GM12872 (cell line): ENCODE measurements at regions not wholly inside any gene's neighbourhood (a gene's known extent, or its start where the extent isn't known, plus 50 kb on each side); places are given as distances from the start of the nearest gene placed in this dataset.

ENCODE experiments used
- TF ChIP-seq, protein P1 (sequence below): IDR thresholded peaks from 3 replicates; pipeline ENCODE4 v1.5.1; 2011; ENCODE audit warnings: low read depth, mild to moderate bottlenecking, low read length, moderate library complexity; ENCODE audit not compliant: insufficient read depth

GRCh38 chr6:11947575-11947974 is 64.5 kb upstream of the HIVEP1 start:
- TF ChIP-seq, protein P1, sequence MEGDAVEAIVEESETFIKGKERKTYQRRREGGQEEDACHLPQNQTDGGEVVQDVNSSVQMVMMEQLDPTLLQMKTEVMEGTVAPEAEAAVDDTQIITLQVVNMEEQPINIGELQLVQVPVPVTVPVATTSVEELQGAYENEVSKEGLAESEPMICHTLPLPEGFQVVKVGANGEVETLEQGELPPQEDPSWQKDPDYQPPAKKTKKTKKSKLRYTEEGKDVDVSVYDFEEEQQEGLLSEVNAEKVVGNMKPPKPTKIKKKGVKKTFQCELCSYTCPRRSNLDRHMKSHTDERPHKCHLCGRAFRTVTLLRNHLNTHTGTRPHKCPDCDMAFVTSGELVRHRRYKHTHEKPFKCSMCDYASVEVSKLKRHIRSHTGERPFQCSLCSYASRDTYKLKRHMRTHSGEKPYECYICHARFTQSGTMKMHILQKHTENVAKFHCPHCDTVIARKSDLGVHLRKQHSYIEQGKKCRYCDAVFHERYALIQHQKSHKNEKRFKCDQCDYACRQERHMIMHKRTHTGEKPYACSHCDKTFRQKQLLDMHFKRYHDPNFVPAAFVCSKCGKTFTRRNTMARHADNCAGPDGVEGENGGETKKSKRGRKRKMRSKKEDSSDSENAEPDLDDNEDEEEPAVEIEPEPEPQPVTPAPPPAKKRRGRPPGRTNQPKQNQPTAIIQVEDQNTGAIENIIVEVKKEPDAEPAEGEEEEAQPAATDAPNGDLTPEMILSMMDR = no peak

- TF ChIP-seq, protein P1 = peak; percentile 47; the same call in 2 of the 3 replicates
These were observed 65.0 kb upstream of the HIVEP1 start for GRCh38 chr6:11947063-11947462.

DNA sequence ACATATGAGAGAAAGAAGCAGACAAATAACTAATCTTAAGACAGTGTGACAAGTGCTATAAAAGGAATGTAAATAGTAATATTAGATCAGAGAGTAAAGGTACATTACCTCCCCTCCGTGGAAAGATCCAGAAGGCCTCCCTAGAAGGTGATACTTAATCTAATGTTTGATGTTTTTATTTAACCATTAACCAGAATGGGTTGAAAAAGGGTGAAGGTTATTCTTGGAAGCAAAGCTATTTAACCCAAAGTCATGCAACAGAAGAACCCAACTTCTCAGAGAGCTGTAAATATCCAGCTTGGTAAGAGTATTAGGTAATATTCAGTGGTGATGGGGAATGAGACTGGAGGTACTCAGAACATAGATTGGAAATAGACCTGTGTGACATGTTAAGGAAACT is 68.0 kb upstream of the HIVEP1 start:
- TF ChIP-seq, protein P1 = no peak

DNA sequence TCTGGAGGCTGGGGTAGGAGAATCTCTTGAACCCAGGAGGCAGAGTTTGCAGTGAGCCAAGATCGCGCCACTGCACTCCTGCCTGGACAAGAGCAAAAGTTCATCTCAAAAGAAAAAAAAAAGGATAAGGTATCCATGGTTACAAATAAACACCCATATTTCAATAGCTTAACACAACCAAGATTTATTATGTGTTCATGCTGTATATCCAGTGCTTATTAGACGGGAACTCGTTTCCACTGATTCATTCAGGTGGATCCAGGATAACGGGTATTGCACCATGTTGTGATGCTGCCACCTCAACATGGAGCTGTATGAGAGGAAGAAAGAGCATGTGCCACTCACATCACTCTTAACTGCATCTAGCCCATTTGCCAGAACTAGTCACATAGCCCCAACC is 69.1 kb upstream of the HIVEP1 start:
- TF ChIP-seq, protein P1 = no peak

DNA sequence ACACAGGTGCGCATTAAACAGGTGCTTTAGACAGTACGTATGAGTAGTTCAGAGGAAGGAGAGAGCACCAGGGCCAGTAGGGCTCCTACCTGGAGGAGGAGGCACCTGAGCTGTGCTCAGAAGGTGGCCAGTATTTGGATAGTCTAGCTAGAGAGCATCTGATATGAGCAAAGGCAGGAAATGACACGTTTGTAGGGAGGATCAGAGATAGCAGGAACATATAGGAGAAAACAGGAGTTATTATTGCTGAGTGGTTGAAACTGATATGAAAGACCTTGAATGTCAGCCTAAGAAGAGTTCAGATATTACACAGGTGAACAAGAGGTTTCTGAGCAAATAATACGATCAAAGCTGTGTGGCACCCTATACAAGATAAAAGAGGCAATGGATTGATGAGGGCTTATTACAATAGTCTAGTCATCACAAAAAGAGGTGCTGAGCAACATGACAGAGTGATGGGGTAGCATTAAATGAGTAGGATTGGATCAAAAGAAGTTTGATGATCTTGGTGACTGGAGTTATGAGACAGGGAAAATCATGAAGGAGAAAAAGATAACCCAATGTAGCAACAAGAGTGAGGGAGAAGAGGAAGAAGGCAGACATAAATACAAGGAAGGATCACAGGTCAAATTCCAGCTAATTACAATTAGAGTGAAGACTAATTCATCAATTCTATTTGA is 69.8 kb upstream of the HIVEP1 start:
- TF ChIP-seq, protein P1 = no peak

DNA sequence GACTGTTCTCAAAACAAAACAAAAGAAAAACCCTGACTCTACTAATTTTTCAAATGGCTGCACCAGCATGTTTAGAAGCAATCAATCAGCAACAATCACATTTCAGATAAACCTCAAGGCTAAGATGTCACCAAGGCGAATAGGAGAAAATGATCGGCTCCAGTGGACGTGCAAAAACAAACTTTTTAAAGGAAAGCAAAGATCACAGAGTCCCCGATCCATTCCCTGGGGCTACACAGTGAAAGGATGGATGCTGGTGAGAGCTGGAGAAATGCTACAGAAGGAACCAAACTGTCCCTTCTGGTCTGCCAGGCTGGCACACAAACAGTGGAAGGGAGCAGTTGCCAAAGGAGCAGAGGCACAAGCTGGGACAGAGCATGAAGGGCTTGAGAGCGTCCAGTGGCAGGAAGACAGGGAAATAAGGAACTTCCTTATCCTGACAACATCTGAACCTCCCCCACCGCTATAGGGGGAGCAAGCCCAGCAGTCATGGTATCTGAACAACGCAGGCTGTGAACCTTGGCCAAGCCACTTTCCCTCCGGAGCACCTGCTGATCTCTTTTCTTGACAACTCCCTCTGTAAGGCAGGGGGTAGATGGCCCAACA is 73.7 kb upstream of the HIVEP1 start:
- TF ChIP-seq, protein P1 = no peak

DNA sequence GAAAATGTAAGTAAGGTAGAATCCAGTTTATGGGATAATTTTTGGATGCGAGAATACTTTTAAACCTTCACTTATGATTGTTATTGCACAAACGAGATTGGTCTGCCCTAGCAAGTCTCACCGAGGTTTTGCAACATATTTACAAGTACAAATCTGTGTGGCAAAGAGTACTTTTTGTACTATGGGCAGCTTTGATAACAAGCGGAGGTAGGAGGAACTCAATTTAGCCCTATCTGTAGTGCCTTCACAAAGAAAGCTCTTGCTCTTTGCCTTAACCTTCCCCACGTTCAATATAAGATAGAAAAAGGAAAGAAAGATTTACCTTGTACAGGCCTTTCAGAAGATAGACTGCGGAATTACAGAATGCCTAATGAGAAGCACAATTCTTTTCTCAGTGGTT is 77.5 kb upstream of the HIVEP1 start:
- TF ChIP-seq, protein P1 = no peak
